GM12878 (cell line): ENCODE measurements at regions not wholly inside any gene's neighbourhood (a gene's known extent, or its start where the extent isn't known, plus 50 kb on each side); places are given as distances from the start of the nearest gene placed in this dataset.

Source experiments
- ATAC-seq: fragments of 200-7000 bp; cut with Tn5 transposase; 3 replicates; pipeline ENCODE4 v1.9.1; 2020; ENCODE audit warnings: mild to moderate bottlenecking, moderate library complexity
- BruUV-seq: library from RNA; stranded (reverse); fragments of 400-500 nt; replicated peaks from 2 replicates; lab custom pipeline; 2021; lab: Mats Ljungman, UMichigan
- CTCF ChIA-PET: fragments of 300-600 bp; sonication (Branson Sonifier 250); formaldehyde crosslinking; extraction: SDS; loops from one replicate; lab custom pipeline; 2021; ENCODE audit warnings: inconsistent platforms; lab: Yijun Ruan, JAX
- POLR2A ChIA-PET: fragments of 350-600 bp; formaldehyde crosslinking; extraction: SDS; loops from one replicate; lab custom pipeline; 2021; ENCODE audit warnings: inconsistent platforms; lab: Charles Lee
- RAD21 ChIA-PET: fragments of 300-600 bp; sonication (Branson Sonifier 250); formaldehyde crosslinking; loops from one replicate; lab custom pipeline; 2023; ENCODE audit warnings: antibody characterized with exemption; ENCODE audit not compliant: unreplicated experiment; lab: Charles Lee
- SMC1A ChIA-PET: fragments of 300-600 bp; sonication (Branson Sonifier 250); formaldehyde crosslinking; loops from one replicate; lab custom pipeline; 2023; ENCODE audit not compliant: unreplicated experiment, uncharacterized antibody; lab: Charles Lee
- DNase-seq: peaks from one replicate; pipeline ENCODE4 v3.0.0-alpha.2; 2011; ENCODE audit warnings: low read depth, low spot score
- FAIRE-seq: peaks from 3 replicates; lab custom pipeline; 2011; peaks lifted over from hg19 to GRCh38; lab: Jason Lieb, UNC
- H2AFZ ChIP-seq: 2 replicates; pipeline ENCODE4 v1.6.0; 2011; ENCODE audit warnings: low read depth, low read length, control low read depth; ENCODE audit not compliant: control insufficient read depth
- H3K27ac ChIP-seq: 2 replicates; pipeline ENCODE4 v1.5.1; 2011; ENCODE audit warnings: control low read depth; ENCODE audit not compliant: control insufficient read depth, insufficient read depth
- H3K27me3 ChIP-seq, 2 experiments: replicated peaks in 1 of 2; 2 replicates each; pipeline versions ENCODE4 v1.6.0 to v1.6.1; 2011; ENCODE audit warnings: low read length in 1 of 2; ENCODE audit not compliant: control insufficient read depth in 2 of 2, insufficient read depth in 2 of 2
- H3K36me3 ChIP-seq, 2 experiments: 2 replicates each; pipeline ENCODE4 v1.5.1; 2011; ENCODE audit warnings: low read length in 1 of 2; ENCODE audit not compliant: control insufficient read depth in 2 of 2, insufficient read depth in 2 of 2
- H3K4me1 ChIP-seq: 2 replicates; pipeline ENCODE4 v1.6.1; 2011; ENCODE audit warnings: mild to moderate bottlenecking, low read length, moderate library complexity, mixed read lengths; ENCODE audit not compliant: control insufficient read depth, insufficient read depth
- H3K4me2 ChIP-seq: 2 replicates; pipeline ENCODE4 v1.6.0; 2011; ENCODE audit warnings: control low read depth; ENCODE audit not compliant: control insufficient read depth, insufficient read depth
- H3K4me3 ChIP-seq: fragments of 200-600 bp; sonication (generic); 2 replicates; pipeline ENCODE4 v1.5.1; 2016
- H3K79me2 ChIP-seq: 2 replicates; pipeline ENCODE4 v1.6.0; 2011; ENCODE audit warnings: low read length; ENCODE audit not compliant: control insufficient read depth, insufficient read depth
- H3K9ac ChIP-seq: 2 replicates; pipeline ENCODE4 v1.8.0; 2011; ENCODE audit warnings: low read length, control low read depth, mixed read lengths; ENCODE audit not compliant: control insufficient read depth, insufficient read depth
- H3K9me3 ChIP-seq: replicated peaks from 3 replicates; pipeline ENCODE4 v1.5.1; 2011; ENCODE audit warnings: mild to moderate bottlenecking, low read length; ENCODE audit not compliant: control insufficient read depth, insufficient read depth
- H4K20me1 ChIP-seq: 2 replicates; pipeline ENCODE4 v1.6.0; 2011; ENCODE audit not compliant: control insufficient read depth, insufficient read depth
- BACH1 ChIP-seq: fragments of 450-650 bp; IDR thresholded peaks from 2 replicates; pipeline ENCODE4 v1.6.1; 2017; ENCODE audit warnings: mild to moderate bottlenecking, borderline replicate concordance
- BHLHE40 ChIP-seq, 2 experiments: fragments of 450-650 bp in 1 of 2; IDR thresholded peaks; 2 replicates each; pipeline ENCODE4 v1.6.1; 2011 to 2017; ENCODE audit warnings: low read depth in 2 of 2, borderline replicate concordance in 1 of 2, improper control_type of control experiment in 1 of 2, low read length in 1 of 2, mild to moderate bottlenecking in 1 of 2
- CEBPB ChIP-seq, 2 experiments: fragments of 150-350 bp in 1 of 2; IDR thresholded peaks; 2 replicates each; pipeline ENCODE4 v1.6.1; 2012 to 2014; ENCODE audit warnings: low read depth in 2 of 2, low read length in 2 of 2, borderline replicate concordance in 1 of 2, inconsistent platforms in 1 of 2
- IRF4 ChIP-seq: IDR thresholded peaks from 2 replicates; pipeline ENCODE4 v1.6.1; 2011; ENCODE audit warnings: low read depth, low read length
- MTA2 ChIP-seq: fragments of 450-650 bp; IDR thresholded peaks from 2 replicates; pipeline ENCODE4 v1.6.1; 2016; ENCODE audit warnings: low read depth, mild to moderate bottlenecking, moderate library complexity
- MXI1 ChIP-seq: fragments of 150-350 bp; IDR thresholded peaks from 2 replicates; pipeline ENCODE4 v1.6.1; 2011; ENCODE audit warnings: low read depth, mild to moderate bottlenecking, inconsistent platforms, low read length, improper control_type of control experiment
- SPI1 ChIP-seq: IDR thresholded peaks from 2 replicates; pipeline ENCODE4 v1.6.1; 2011; ENCODE audit warnings: low read depth, mild to moderate bottlenecking, low read length, moderate library complexity, borderline replicate concordance; ENCODE audit not compliant: insufficient read depth
- SREBF2 ChIP-seq: IDR thresholded peaks from 2 replicates; pipeline ENCODE4 v1.6.1; 2012; ENCODE audit warnings: mild to moderate bottlenecking, low read length
- SUPT20H ChIP-seq: IDR thresholded peaks from 2 replicates; pipeline ENCODE4 v1.6.1; 2011; ENCODE audit warnings: low read depth, mild to moderate bottlenecking, low read length, moderate library complexity, borderline replicate concordance; ENCODE audit not compliant: control insufficient read depth
- WRNIP1 ChIP-seq: IDR thresholded peaks from 2 replicates; pipeline ENCODE4 v1.6.1; 2011; ENCODE audit warnings: low read depth, low read length, improper control_type of control experiment, borderline replicate concordance
- WGBS: methylation state at CpG from one replicate; pipeline ENCODE4 v1.1.6; 2016; ENCODE audit warnings: low lambda C conversion rate; ENCODE audit not compliant: insufficient replicate concordance, insufficient coverage; ENCODE audit errors: missing lambda C conversion rate; 5-methylcytosine and 5-hydroxymethylcytosine counted together
- in situ Hi-C: fragments of 300-500 bp; cut with MboI; formaldehyde crosslinking; loops from 9 replicates; pipeline ENCODE4 v1.14.3; 2018; ENCODE audit warnings: mixed read lengths
- intact Hi-C: fragments of 100-400 bp; cut with micrococcal nuclease; formaldehyde crosslinking; loops from one replicate; pipeline ENCODE4 v1.14.2; 2022; ENCODE audit not compliant: unreplicated experiment
- TF ChIP-seq, protein P1 (sequence below): fragments of 450-650 bp; IDR thresholded peaks from 2 replicates; pipeline ENCODE4 v1.6.1; 2017; ENCODE audit warnings: antibody characterized with exemption, mild to moderate bottlenecking, moderate library complexity
- TF ChIP-seq, protein P2 (sequence below): IDR thresholded peaks from 2 replicates; pipeline ENCODE4 v1.6.1; 2012; ENCODE audit warnings: low read depth, low read length, improper control_type of control experiment
- TF ChIP-seq, protein P3 (sequence below): IDR thresholded peaks from 2 replicates; pipeline ENCODE4 v1.6.1; 2011; ENCODE audit warnings: mild to moderate bottlenecking, low read depth, low read length, moderate library complexity; ENCODE audit not compliant: insufficient replicate concordance
- TF ChIP-seq, protein P4 (sequence below): IDR thresholded peaks from 2 replicates; pipeline ENCODE4 v1.6.1; 2012; ENCODE audit warnings: low read depth, low read length, improper control_type of control experiment

DNA sequence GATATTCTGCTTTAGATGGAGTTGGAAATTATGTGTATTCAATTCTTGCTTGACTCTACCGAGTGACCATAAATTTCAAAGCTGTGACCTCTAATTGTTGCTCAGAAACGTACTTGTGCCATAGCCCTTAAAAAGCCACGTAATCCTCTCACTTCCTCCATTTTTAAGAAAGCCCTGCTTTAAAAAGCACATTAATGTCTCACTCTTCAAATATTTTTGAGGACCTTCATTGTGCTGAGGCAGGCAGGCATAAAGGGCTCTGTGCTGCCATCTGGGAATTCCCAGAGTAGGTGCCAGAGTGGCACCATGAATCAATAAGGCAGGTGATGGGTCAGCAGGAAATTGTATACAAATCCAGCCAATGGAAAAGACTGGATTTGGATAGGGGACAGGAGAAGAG is 97.7 kb upstream of the FAM204A start:
- Histone ChIP-seq H3K27me3 (no peaks in the 10 kb centered on the region; a peak in 1 of 4 replicates), H3K79me2 (no peaks in the 10 kb centered on the region), H3K4me1 (no peaks in the 10 kb centered on the region), H3K9me3 (no peaks in the 10 kb centered on the region), H3K36me3 (no peaks in the 10 kb centered on the region), H3K27ac (no peak overlapping the region), H3K9ac (no peak overlapping the region), H4K20me1 (no peaks in the 10 kb centered on the region), H2AFZ (no peak overlapping the region), H3K4me3 (no peak overlapping the region), H3K4me2 (no peak overlapping the region)
- ChIA-PET CTCF (interaction anchor here (1.3 to 1.5 kb wide), 3 partner anchors 10 to 19 kb away, joined by 4 to 8 read pairs (median 4); no protein-coding TSS in a partner anchor), RAD21 (no interaction called here), POLR2A (no interaction called here), SMC1A (no interaction called here)
- in situ Hi-C loops (no loop called here), intact Hi-C loops (no loop called here)
- DNase-seq (no peak), FAIRE-seq (no peak), ATAC-seq (peak; percentile 65)
- 2% methylated on average over 3 of the region's 3 CpGs for WGBS
- TF ChIP-seq WRNIP1 = no peak
- TF ChIP-seq, protein P1, sequence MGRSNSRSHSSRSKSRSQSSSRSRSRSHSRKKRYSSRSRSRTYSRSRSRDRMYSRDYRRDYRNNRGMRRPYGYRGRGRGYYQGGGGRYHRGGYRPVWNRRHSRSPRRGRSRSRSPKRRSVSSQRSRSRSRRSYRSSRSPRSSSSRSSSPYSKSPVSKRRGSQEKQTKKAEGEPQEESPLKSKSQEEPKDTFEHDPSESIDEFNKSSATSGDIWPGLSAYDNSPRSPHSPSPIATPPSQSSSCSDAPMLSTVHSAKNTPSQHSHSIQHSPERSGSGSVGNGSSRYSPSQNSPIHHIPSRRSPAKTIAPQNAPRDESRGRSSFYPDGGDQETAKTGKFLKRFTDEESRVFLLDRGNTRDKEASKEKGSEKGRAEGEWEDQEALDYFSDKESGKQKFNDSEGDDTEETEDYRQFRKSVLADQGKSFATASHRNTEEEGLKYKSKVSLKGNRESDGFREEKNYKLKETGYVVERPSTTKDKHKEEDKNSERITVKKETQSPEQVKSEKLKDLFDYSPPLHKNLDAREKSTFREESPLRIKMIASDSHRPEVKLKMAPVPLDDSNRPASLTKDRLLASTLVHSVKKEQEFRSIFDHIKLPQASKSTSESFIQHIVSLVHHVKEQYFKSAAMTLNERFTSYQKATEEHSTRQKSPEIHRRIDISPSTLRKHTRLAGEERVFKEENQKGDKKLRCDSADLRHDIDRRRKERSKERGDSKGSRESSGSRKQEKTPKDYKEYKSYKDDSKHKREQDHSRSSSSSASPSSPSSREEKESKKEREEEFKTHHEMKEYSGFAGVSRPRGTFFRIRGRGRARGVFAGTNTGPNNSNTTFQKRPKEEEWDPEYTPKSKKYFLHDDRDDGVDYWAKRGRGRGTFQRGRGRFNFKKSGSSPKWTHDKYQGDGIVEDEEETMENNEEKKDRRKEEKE = no peak
- no peak for TF ChIP-seq CEBPB (IDR thresholded peaks at IDR 0.05; ENCODE audit: borderline replicate concordance in 1 of 2, low read depth in 2 of 2, low read length in 2 of 2)
- no peak for TF ChIP-seq MXI1
- 0 out of 2 replicates have a peak, but pooled peaks have one; percentile 27 for TF ChIP-seq MTA2
- no peak for TF ChIP-seq IRF4
- TF ChIP-seq, protein P2, sequence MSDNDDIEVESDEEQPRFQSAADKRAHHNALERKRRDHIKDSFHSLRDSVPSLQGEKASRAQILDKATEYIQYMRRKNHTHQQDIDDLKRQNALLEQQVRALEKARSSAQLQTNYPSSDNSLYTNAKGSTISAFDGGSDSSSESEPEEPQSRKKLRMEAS = no peak
- TF ChIP-seq, protein P3, sequence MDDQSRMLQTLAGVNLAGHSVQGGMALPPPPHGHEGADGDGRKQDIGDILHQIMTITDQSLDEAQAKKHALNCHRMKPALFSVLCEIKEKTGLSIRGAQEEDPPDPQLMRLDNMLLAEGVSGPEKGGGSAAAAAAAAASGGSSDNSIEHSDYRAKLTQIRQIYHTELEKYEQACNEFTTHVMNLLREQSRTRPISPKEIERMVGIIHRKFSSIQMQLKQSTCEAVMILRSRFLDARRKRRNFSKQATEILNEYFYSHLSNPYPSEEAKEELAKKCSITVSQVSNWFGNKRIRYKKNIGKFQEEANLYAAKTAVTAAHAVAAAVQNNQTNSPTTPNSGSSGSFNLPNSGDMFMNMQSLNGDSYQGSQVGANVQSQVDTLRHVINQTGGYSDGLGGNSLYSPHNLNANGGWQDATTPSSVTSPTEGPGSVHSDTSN = no peak
- TF ChIP-seq BHLHE40 (IDR thresholded peaks at IDR 0.05; ENCODE audit: borderline replicate concordance in 1 of 2, low read depth in 2 of 2, low read length in 1 of 2) = peak in 1 of 2 experiments; percentile 13; a peak in 1 of 4 replicates
- TF ChIP-seq BACH1 = no peak
- TF ChIP-seq SREBF2 = no peak
- TF ChIP-seq, protein P4, sequence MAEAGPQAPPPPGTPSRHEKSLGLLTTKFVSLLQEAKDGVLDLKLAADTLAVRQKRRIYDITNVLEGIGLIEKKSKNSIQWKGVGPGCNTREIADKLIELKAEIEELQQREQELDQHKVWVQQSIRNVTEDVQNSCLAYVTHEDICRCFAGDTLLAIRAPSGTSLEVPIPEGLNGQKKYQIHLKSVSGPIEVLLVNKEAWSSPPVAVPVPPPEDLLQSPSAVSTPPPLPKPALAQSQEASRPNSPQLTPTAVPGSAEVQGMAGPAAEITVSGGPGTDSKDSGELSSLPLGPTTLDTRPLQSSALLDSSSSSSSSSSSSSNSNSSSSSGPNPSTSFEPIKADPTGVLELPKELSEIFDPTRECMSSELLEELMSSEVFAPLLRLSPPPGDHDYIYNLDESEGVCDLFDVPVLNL = no peak
- peak; percentile 45; the same call in 1 of the 2 replicates for TF ChIP-seq SPI1
- no peak for TF ChIP-seq SUPT20H
- BruUV-seq = no TSS peak
